ENCODE measurements at regions not wholly inside any gene's neighbourhood (a gene's known extent, or its start where the extent isn't known, plus 50 kb on each side); places are given as distances from the start of the nearest gene placed in this dataset.

GRCh38 chr5:130727830-130728229 lies 437.2 kb downstream of the HINT1 start:
- TF ChIP-seq POLR2AphosphoS5 (IDR thresholded peaks at IDR 0.05) (no peak), CTCF (IDR thresholded peaks at IDR 0.05) (no peak), EP300 (IDR thresholded peaks at IDR 0.05; ENCODE audit: low read depth) (no peak)

All from transverse colon (tissue), 4 donors.